NCI-H1048 (cell line): ENCODE measurements at regions not wholly inside any gene's neighbourhood (a gene's known extent, or its start where the extent isn't known, plus 50 kb on each side); places are given as distances from the start of the nearest gene placed in this dataset.
"Not testable (repeated sequence)": the region's sequence is repeated elsewhere in the genome, so short reads cannot be mapped to it uniquely, and the experiment has no call there.

ENCODE experiments used
- DNase-seq: peaks from one replicate; lab custom pipeline; 2025; lab: John Stamatoyannopoulos, UW

- DNase-seq = no peak
Observed at GRCh38 chr4:57418133-57418532, 307.9 kb upstream of the IGFBP7 start.

- no peak for DNase-seq
Observed at GRCh38 chr4:57412259-57413054, 302.3 kb upstream of the IGFBP7 start.

GRCh38 chr4:57410331-57411052 lies 300.3 kb upstream of the IGFBP7 start:
- DNase-seq = no peak

GRCh38 chr4:57405359-57405758 lies 295.2 kb upstream of the IGFBP7 start:
- no peak for DNase-seq

- no peak for DNase-seq
Observed at GRCh38 chr4:57404483-57404882, 294.3 kb upstream of the IGFBP7 start.

GRCh38 chr4:57403591-57403990 lies 293.4 kb upstream of the IGFBP7 start:
- no peak for DNase-seq

GRCh38 chr4:57401586-57401985 lies 291.4 kb upstream of the IGFBP7 start:
- no peak for DNase-seq

- DNase-seq = no peak
Observed at GRCh38 chr4:57378766-57379165, 268.6 kb upstream of the IGFBP7 start.

GRCh38 chr4:57374866-57375595 lies 264.8 kb upstream of the IGFBP7 start:
- no peak for DNase-seq

GRCh38 chr4:57373991-57374390 lies 263.8 kb upstream of the IGFBP7 start:
- no peak for DNase-seq

- DNase-seq = no peak
Observed at GRCh38 chr4:57371671-57372070, 261.5 kb upstream of the IGFBP7 start.

- DNase-seq = no peak
Observed at GRCh38 chr4:57370691-57371090, 260.5 kb upstream of the IGFBP7 start.

GRCh38 chr4:57369446-57369845 lies 259.3 kb upstream of the IGFBP7 start:
- DNase-seq = no peak

GRCh38 chr4:57364255-57364654 lies 254.1 kb upstream of the IGFBP7 start:
- no peak for DNase-seq

- no peak for DNase-seq
Observed at GRCh38 chr4:57363346-57363745, 253.2 kb upstream of the IGFBP7 start.

- no peak for DNase-seq
Observed at GRCh38 chr4:57360681-57361080, 250.5 kb upstream of the IGFBP7 start.

GRCh38 chr4:57355101-57355665 lies 245.0 kb upstream of the IGFBP7 start:
- DNase-seq = no peak

- DNase-seq = no peak
Observed at GRCh38 chr4:57351731-57352130, 241.5 kb upstream of the IGFBP7 start.

GRCh38 chr4:57344296-57344695 lies 234.1 kb upstream of the IGFBP7 start:
- DNase-seq = no peak

GRCh38 chr4:57342411-57342810 lies 232.2 kb upstream of the IGFBP7 start:
- DNase-seq = no peak

- not testable (repeated sequence) for DNase-seq
Observed at GRCh38 chr4:57338861-57339260, 228.7 kb upstream of the IGFBP7 start.

- DNase-seq = no peak
Observed at GRCh38 chr4:57333684-57334083, 223.5 kb upstream of the IGFBP7 start.
